Stomach (tissue), 8 donors: ENCODE measurements at regions not wholly inside any gene's neighbourhood (a gene's known extent, or its start where the extent isn't known, plus 50 kb on each side); places are given as distances from the start of the nearest gene placed in this dataset.

Experiments used
- DNase-seq, 2 donors: peaks; one replicate each; pipeline versions ENCODE4 v3.0.0 to v3.0.0-alpha.2; 2013 to 2019
- H3K27ac ChIP-seq, 5 donors: fragments of 200-600 bp in 4 of 5; sonication (generic) in 4 of 5; one replicate each; pipeline ENCODE4 v1.5.1; 2013 to 2019; ENCODE audit warnings: mild to moderate bottlenecking in 1 of 5, moderate library complexity in 1 of 5
- H3K27me3 ChIP-seq, 3 donors: fragments of 200-600 bp; sonication (generic); one replicate each; pipeline ENCODE4 v1.5.1; 2017 to 2019; ENCODE audit warnings: mixed run types in 1 of 3
- H3K36me3 ChIP-seq, 4 donors: fragments of 200-600 bp; sonication (generic); 1 replicate in 3 of 4; 2 replicates in 1 of 4; pipeline ENCODE4 v1.5.1; 2016 to 2019
- H3K4me1 ChIP-seq, 4 donors: fragments of 200-600 bp; sonication (generic); one replicate each; pipeline ENCODE4 v1.5.1; 2016 to 2019
- H3K4me3 ChIP-seq, 4 donors: fragments of 200-600 bp; sonication (generic) in 3 of 4; one replicate each; pipeline ENCODE4 v1.5.1; 2016 to 2019; ENCODE audit warnings: mild to moderate bottlenecking in 1 of 4
- H3K9me3 ChIP-seq, 4 donors: fragments of 200-600 bp; sonication (generic); one replicate each; pipeline ENCODE4 v1.5.1; 2016 to 2019
- CTCF ChIP-seq, 7 experiments: fragments of 450-650 bp in 4 of 7; fragments of 200-600 bp in 3 of 7; sonication (generic) in 3 of 7; IDR thresholded peaks; one replicate each; pipeline ENCODE4 v1.5.1; 2016 to 2019; ENCODE audit warnings: antibody characterized with exemption in 7 of 7, control low read depth in 2 of 7, mild to moderate bottlenecking in 1 of 7
- EP300 ChIP-seq: sonication (generic); formaldehyde crosslinking; IDR thresholded peaks from one replicate; pipeline ENCODE4 v1.6.1; 2017; ENCODE audit warnings: antibody characterized with exemption
- POLR2A ChIP-seq, 4 donors: fragments of 450-650 bp; IDR thresholded peaks; one replicate each; pipeline ENCODE4 v1.6.1; 2016; ENCODE audit warnings: antibody characterized with exemption in 4 of 4, control low read depth in 2 of 4, mild to moderate bottlenecking in 1 of 4, moderate library complexity in 1 of 4
- POLR2AphosphoS5 ChIP-seq, 3 donors: sonication (generic); formaldehyde crosslinking; IDR thresholded peaks; one replicate each; pipeline ENCODE4 v1.6.1; 2016; ENCODE audit warnings: antibody characterized with exemption in 3 of 3
- WGBS, 5 donors: extraction: QIAGEN DNeasy Blood & Tissue Kit in 3 of 5; methylation state at CpG; one replicate each; pipeline versions ENCODE4 v1.1.5 to v1.1.7; 2013 to 2018; 5-methylcytosine and 5-hydroxymethylcytosine counted together
- intact Hi-C: fragments of 100-400 bp; cut with DNase I; formaldehyde crosslinking; loops from one replicate; pipeline ENCODE4 v1.15.1; 2023; ENCODE audit warnings: low total_unique reads
- donor health status: healthy with polysubstance abuse.
- donor health status: Bipolar disorder and iron deficiency.
- donor health status: healthy.

- Histone ChIP-seq H3K4me1 (peaks cover 10 to 14% (median 11%) of the 10 kb centered on the region in 4 donors), H3K4me3 (no peak overlapping the region), H3K27me3 (peaks cover 0 to 11% (median 0%) of the 10 kb centered on the region in 3 donors), H3K9me3 (peaks cover 0 to 18% (median 6%) of the 10 kb centered on the region in 4 donors), H3K27ac (no peak overlapping the region), H3K36me3 (no peaks in the 10 kb centered on the region)
- no peak for DNase-seq
- WGBS, 5 donors, result 58 to 72% (median 64%) methylated on average over 4 to 6 of the region's 6 CpGs
- TF ChIP-seq EP300 (no peak), POLR2AphosphoS5 (IDR thresholded peaks at IDR 0.05) (no peak), POLR2A (IDR thresholded peaks at IDR 0.05) (no peak), CTCF (IDR thresholded peaks at IDR 0.05) (no peak)
- intact Hi-C loops, result no loop called here
These were observed 66.6 kb upstream of the TP53I11 start for GRCh38 chr11:45017329-45017728.

- TF ChIP-seq CTCF (IDR thresholded peaks at IDR 0.05) (no peak), POLR2AphosphoS5 (IDR thresholded peaks at IDR 0.05) (no peak), EP300 (no peak), POLR2A (IDR thresholded peaks at IDR 0.05) (no peak)
- peak in 1 of 2 donors; percentile 48 for DNase-seq
These were observed 70.3 kb upstream of the TP53I11 start for GRCh38 chr11:45021001-45021400.

GRCh38 chr11:45021692-45022141 is 71.0 kb upstream of the TP53I11 start:
- intact Hi-C loops, result no loop called here
- WGBS, 5 donors, result 20 to 33% (median 31%) methylated on average over 3 to 9 of the region's 9 CpGs
- Histone ChIP-seq H3K27me3 (peaks cover 0 to 11% (median 0%) of the 10 kb centered on the region in 3 donors), H3K36me3 (no peaks in the 10 kb centered on the region), H3K9me3 (no peaks in the 10 kb centered on the region), H3K4me1 (peaks cover 10 to 17% (median 13%) of the 10 kb centered on the region in 4 donors), H3K4me3 (no peak overlapping the region), H3K27ac (peak overlapping the region in 1 of 5 donors; percentile 12)
- DNase-seq, result peak in 1 of 2 donors; percentile 83
- TF ChIP-seq POLR2AphosphoS5 (IDR thresholded peaks at IDR 0.05), result peak in 1 of 3 donors; percentile 12
- TF ChIP-seq EP300, result no peak
- no peak for TF ChIP-seq CTCF (IDR thresholded peaks at IDR 0.05)
- TF ChIP-seq POLR2A (IDR thresholded peaks at IDR 0.05), result no peak

More at GRCh38 chr11:45021001-45021400, 70.3 kb upstream of the TP53I11 start:
- H3K9me3 ChIP-seq, result no peaks in the 10 kb centered on the region
- H3K4me1 ChIP-seq, result peaks cover 10 to 17% (median 13%) of the 10 kb centered on the region in 4 donors
- no peak overlapping the region for H3K4me3 ChIP-seq
- H3K36me3 ChIP-seq, result no peaks in the 10 kb centered on the region
- no peak overlapping the region for H3K27ac ChIP-seq
- intact Hi-C loops, result no loop called here
- H3K27me3 ChIP-seq, result peaks cover 0 to 11% (median 0%) of the 10 kb centered on the region in 3 donors

GRCh38 chr11:45022294-45023064 is 71.8 kb upstream of the TP53I11 start:
- WGBS, 5 donors, result 76 to 85% (median 77%) methylated on average over 8 to 9 of the region's 9 CpGs
- DNase-seq, result no peak
- Histone ChIP-seq H3K27me3 (peaks cover 0 to 11% (median 0%) of the 10 kb centered on the region in 3 donors), H3K4me1 (peaks cover 10 to 17% (median 13%) of the 10 kb centered on the region in 4 donors), H3K4me3 (no peak overlapping the region), H3K9me3 (no peaks in the 10 kb centered on the region), H3K27ac (no peak overlapping the region), H3K36me3 (no peaks in the 10 kb centered on the region)
- no peak for TF ChIP-seq POLR2AphosphoS5 (IDR thresholded peaks at IDR 0.05)
- no peak for TF ChIP-seq CTCF (IDR thresholded peaks at IDR 0.05)
- TF ChIP-seq POLR2A (IDR thresholded peaks at IDR 0.05), result no peak
- TF ChIP-seq EP300, result no peak
- intact Hi-C loops, result no loop called here
